CD4-positive, CD25-positive, alpha-beta regulatory T cell (primary cell): ENCODE measurements at regions not wholly inside any gene's neighbourhood (a gene's known extent, or its start where the extent isn't known, plus 50 kb on each side); places are given as distances from the start of the nearest gene placed in this dataset.

Experiments used
- ATAC-seq, 2 donors: fragments of 150-1000 bp; cut with Tn5 transposase; one replicate each; pipeline ENCODE4 v1.10.0; 2021; ENCODE audit warnings: low read depth in 2 of 2, moderate number of reproducible peaks in 2 of 2, moderate library complexity in 1 of 2
- DNase-seq, 3 donors: peaks; one replicate each; pipeline versions ENCODE4 v3.0.0 to v3.0.0-alpha.2; 2012 to 2022; ENCODE audit warnings: mixed read lengths in 1 of 3
- H3K27ac ChIP-seq: one replicate; pipeline ENCODE4 v1.7.0; 2013; ENCODE audit warnings: mild to moderate bottlenecking, low read length; ENCODE audit not compliant: insufficient read depth, poor library complexity, severe bottlenecking
- H3K27me3 ChIP-seq: one replicate; pipeline ENCODE4 v1.7.0; 2013; ENCODE audit warnings: low read length; ENCODE audit not compliant: control insufficient read depth, insufficient read depth
- H3K36me3 ChIP-seq: one replicate; pipeline ENCODE4 v1.7.0; 2013; ENCODE audit warnings: mild to moderate bottlenecking, low read length, moderate library complexity; ENCODE audit not compliant: control insufficient read depth, insufficient read depth
- H3K4me1 ChIP-seq: 2 replicates; pipeline ENCODE4 v1.7.0; 2013; ENCODE audit warnings: mild to moderate bottlenecking, low read length; ENCODE audit not compliant: insufficient read depth, control insufficient read depth, poor library complexity, severe bottlenecking
- H3K4me3 ChIP-seq: one replicate; pipeline ENCODE4 v1.7.0; 2013; ENCODE audit warnings: low read depth, mild to moderate bottlenecking, low read length, moderate library complexity
- H3K9me3 ChIP-seq, 2 experiments: 1 replicate in 1 of 2; 2 replicates in 1 of 2; pipeline ENCODE4 v1.7.0; 2013; ENCODE audit warnings: low read length in 2 of 2, mild to moderate bottlenecking in 1 of 2, moderate library complexity in 1 of 2; ENCODE audit not compliant: control insufficient read depth in 2 of 2
- H3K27ac Mint-ChIP-seq, 3 donors: one replicate each; pipeline ENCODE4 v1.8.0; 2020 to 2022; ENCODE audit warnings: mild to moderate bottlenecking in 3 of 3, mixed read lengths in 3 of 3, moderate library complexity in 2 of 3
- H3K27me3 Mint-ChIP-seq: one replicate; pipeline ENCODE4 v1.8.0; 2022; ENCODE audit warnings: mild to moderate bottlenecking, mixed read lengths
- H3K36me3 Mint-ChIP-seq: one replicate; pipeline ENCODE4 v1.8.0; 2020; ENCODE audit warnings: mixed read lengths
- H3K4me1 Mint-ChIP-seq, 4 donors: one replicate each; pipeline ENCODE4 v1.8.0; 2020 to 2022; ENCODE audit warnings: mixed read lengths in 4 of 4, mild to moderate bottlenecking in 1 of 4
- H3K4me3 Mint-ChIP-seq, 4 donors: one replicate each; pipeline ENCODE4 v1.8.0; 2020 to 2022; ENCODE audit warnings: mild to moderate bottlenecking in 4 of 4, mixed read lengths in 4 of 4, moderate library complexity in 3 of 4
- H3K9me3 Mint-ChIP-seq, 7 donors: one replicate each; pipeline ENCODE4 v1.8.0; 2020 to 2022; ENCODE audit warnings: mixed read lengths in 7 of 7, mild to moderate bottlenecking in 3 of 7, moderate library complexity in 2 of 7

GRCh38 chr7:136710751-136711150 lies 157.7 kb upstream of the CHRM2 start:
- DNase-seq (no peak), ATAC-seq (no peak)
- Histone ChIP-seq H3K9me3 (no peaks in the 10 kb centered on the region), H3K4me1 (no peaks in the 10 kb centered on the region), H3K27me3 (no peaks in the 10 kb centered on the region), H3K4me3 (no peak overlapping the region), H3K36me3 (no peaks in the 10 kb centered on the region), H3K27ac (no peak overlapping the region)
- H3K9me3 Mint-ChIP-seq: peaks cover 0 to 23% (median 7%) of the 10 kb centered on the region in 7 donors
- no peak overlapping the region for H3K4me3 Mint-ChIP-seq
- no peaks in the 10 kb centered on the region for H3K36me3 Mint-ChIP-seq
- no peaks in the 10 kb centered on the region for H3K4me1 Mint-ChIP-seq
- H3K27ac Mint-ChIP-seq: no peak overlapping the region
- H3K27me3 Mint-ChIP-seq: no peaks in the 10 kb centered on the region

GRCh38 chr7:136709876-136710275 lies 158.6 kb upstream of the CHRM2 start:
- Histone ChIP-seq H3K36me3 (no peaks in the 10 kb centered on the region), H3K9me3 (no peaks in the 10 kb centered on the region), H3K27ac (no peak overlapping the region), H3K4me3 (no peak overlapping the region), H3K27me3 (no peaks in the 10 kb centered on the region), H3K4me1 (no peaks in the 10 kb centered on the region)
- Mint-ChIP-seq H3K4me3 (no peak overlapping the region), H3K27me3 (no peaks in the 10 kb centered on the region), H3K27ac (no peak overlapping the region), H3K4me1 (no peaks in the 10 kb centered on the region), H3K36me3 (no peaks in the 10 kb centered on the region), H3K9me3 (peaks cover 0 to 23% (median 7%) of the 10 kb centered on the region in 7 donors)
- no peak for DNase-seq
- no peak for ATAC-seq

- Mint-ChIP-seq H3K9me3 (peaks cover 0 to 10% (median 2%) of the 10 kb centered on the region in 7 donors), H3K4me3 (no peak overlapping the region), H3K27ac (no peak overlapping the region), H3K4me1 (no peaks in the 10 kb centered on the region), H3K36me3 (no peaks in the 10 kb centered on the region), H3K27me3 (no peaks in the 10 kb centered on the region)
- H3K4me3 ChIP-seq: no peak overlapping the region
- no peaks in the 10 kb centered on the region for H3K4me1 ChIP-seq
- H3K36me3 ChIP-seq: no peaks in the 10 kb centered on the region
- no peaks in the 10 kb centered on the region for H3K9me3 ChIP-seq
- no peak for ATAC-seq
- no peaks in the 10 kb centered on the region for H3K27me3 ChIP-seq
- H3K27ac ChIP-seq: no peak overlapping the region
- no peak for DNase-seq
Observed at GRCh38 chr7:136702913-136703312, 165.5 kb upstream of the CHRM2 start.

GRCh38 chr7:136698977-136699376 lies 169.5 kb upstream of the CHRM2 start:
- Mint-ChIP-seq H3K4me3 (no peak overlapping the region), H3K27me3 (no peaks in the 10 kb centered on the region), H3K9me3 (peaks cover 0 to 7% (median 2%) of the 10 kb centered on the region in 7 donors), H3K36me3 (no peaks in the 10 kb centered on the region), H3K4me1 (no peaks in the 10 kb centered on the region), H3K27ac (no peak overlapping the region)
- ATAC-seq: no peak
- Histone ChIP-seq H3K27me3 (no peaks in the 10 kb centered on the region), H3K4me3 (no peak overlapping the region), H3K36me3 (no peaks in the 10 kb centered on the region), H3K27ac (no peak overlapping the region), H3K4me1 (no peaks in the 10 kb centered on the region), H3K9me3 (no peaks in the 10 kb centered on the region)
- no peak for DNase-seq

GRCh38 chr7:136698231-136698630 lies 170.2 kb upstream of the CHRM2 start:
- no peak for ATAC-seq

GRCh38 chr7:136697271-136697670 lies 171.2 kb upstream of the CHRM2 start:
- H3K9me3 Mint-ChIP-seq: peaks cover 0 to 8% (median 4%) of the 10 kb centered on the region in 7 donors
- Histone ChIP-seq H3K27me3 (no peaks in the 10 kb centered on the region), H3K4me3 (no peak overlapping the region), H3K9me3 (no peaks in the 10 kb centered on the region), H3K27ac (no peak overlapping the region), H3K4me1 (no peaks in the 10 kb centered on the region), H3K36me3 (no peaks in the 10 kb centered on the region)
- no peak overlapping the region for H3K4me3 Mint-ChIP-seq
- ATAC-seq (no peak), DNase-seq (no peak)
- H3K27me3 Mint-ChIP-seq: no peaks in the 10 kb centered on the region
- no peaks in the 10 kb centered on the region for H3K36me3 Mint-ChIP-seq
- no peak overlapping the region for H3K27ac Mint-ChIP-seq
- H3K4me1 Mint-ChIP-seq: no peaks in the 10 kb centered on the region

More at GRCh38 chr7:136698231-136698630, 170.2 kb upstream of the CHRM2 start:
- Mint-ChIP-seq H3K4me1 (no peaks in the 10 kb centered on the region), H3K36me3 (no peaks in the 10 kb centered on the region), H3K27ac (no peak overlapping the region), H3K4me3 (no peak overlapping the region), H3K27me3 (no peaks in the 10 kb centered on the region), H3K9me3 (peaks cover 0 to 7% (median 2%) of the 10 kb centered on the region in 7 donors)
- Histone ChIP-seq H3K4me1 (no peaks in the 10 kb centered on the region), H3K27me3 (no peaks in the 10 kb centered on the region), H3K27ac (no peak overlapping the region), H3K4me3 (no peak overlapping the region), H3K9me3 (no peaks in the 10 kb centered on the region), H3K36me3 (no peaks in the 10 kb centered on the region)
- DNase-seq: no peak

- no peaks in the 10 kb centered on the region for H3K36me3 ChIP-seq
- no peak overlapping the region for H3K4me3 ChIP-seq
- no peaks in the 10 kb centered on the region for H3K27me3 ChIP-seq
- Mint-ChIP-seq H3K9me3 (peaks cover 1 to 14% (median 7%) of the 10 kb centered on the region in 7 donors), H3K36me3 (no peaks in the 10 kb centered on the region), H3K27me3 (no peaks in the 10 kb centered on the region), H3K27ac (no peak overlapping the region), H3K4me1 (no peaks in the 10 kb centered on the region), H3K4me3 (no peak overlapping the region)
- DNase-seq (no peak), ATAC-seq (no peak)
- H3K27ac ChIP-seq: no peak overlapping the region
- H3K9me3 ChIP-seq: no peaks in the 10 kb centered on the region
- H3K4me1 ChIP-seq: no peaks in the 10 kb centered on the region
Observed at GRCh38 chr7:136693166-136694119, 175.0 kb upstream of the CHRM2 start.

GRCh38 chr7:136692221-136692620 lies 176.2 kb upstream of the CHRM2 start:
- H3K9me3 ChIP-seq: no peaks in the 10 kb centered on the region
- no peak overlapping the region for H3K4me3 Mint-ChIP-seq
- H3K36me3 Mint-ChIP-seq: no peaks in the 10 kb centered on the region
- H3K4me1 Mint-ChIP-seq: no peaks in the 10 kb centered on the region
- no peaks in the 10 kb centered on the region for H3K4me1 ChIP-seq
- ATAC-seq (no peak), DNase-seq (no peak)
- no peaks in the 10 kb centered on the region for H3K27me3 Mint-ChIP-seq
- no peaks in the 10 kb centered on the region for H3K27me3 ChIP-seq
- H3K36me3 ChIP-seq: no peaks in the 10 kb centered on the region
- no peak overlapping the region for H3K4me3 ChIP-seq
- H3K27ac ChIP-seq: no peak overlapping the region
- no peak overlapping the region for H3K27ac Mint-ChIP-seq
- peaks cover 0 to 12% (median 7%) of the 10 kb centered on the region in 7 donors for H3K9me3 Mint-ChIP-seq
